ENCODE measurements at regions not wholly inside any gene's neighbourhood (a gene's known extent, or its start where the extent isn't known, plus 50 kb on each side); places are given as distances from the start of the nearest gene placed in this dataset.
"Not testable (repeated sequence)": the region's sequence is repeated elsewhere in the genome, so short reads cannot be mapped to it uniquely, and the experiment has no call there.

GRCh38 chr9:82916238-82916637 lies 146.7 kb downstream of the RASEF start:
- TF ChIP-seq CTCF (conservative IDR thresholded peaks at IDR 0.05); ZFX (IDR thresholded peaks at IDR 0.05): not testable (repeated sequence)
